Body of pancreas (tissue), 4 donors: ENCODE measurements at regions not wholly inside any gene's neighbourhood (a gene's known extent, or its start where the extent isn't known, plus 50 kb on each side); places are given as distances from the start of the nearest gene placed in this dataset.

Experiments used
- CTCF ChIP-seq, 7 experiments: fragments of 450-650 bp in 4 of 7; fragments of 200-600 bp in 3 of 7; sonication (generic) in 3 of 7; IDR thresholded peaks; one replicate each; pipeline ENCODE4 v1.5.1; 2016 to 2019; ENCODE audit warnings: antibody characterized with exemption in 7 of 7
- POLR2A ChIP-seq, 3 donors: fragments of 450-650 bp; IDR thresholded peaks; one replicate each; pipeline ENCODE4 v1.6.1; 2016; ENCODE audit warnings: antibody characterized with exemption in 3 of 3, mild to moderate bottlenecking in 2 of 3

- no peak for TF ChIP-seq CTCF (IDR thresholded peaks at IDR 0.05)
- TF ChIP-seq POLR2A (IDR thresholded peaks at IDR 0.05) = no peak
Observed at GRCh38 chr11:103628121-103628520, 408.3 kb upstream of the DDI1 start.
